ENCODE measurements at regions not wholly inside any gene's neighbourhood (a gene's known extent, or its start where the extent isn't known, plus 50 kb on each side); places are given as distances from the start of the nearest gene placed in this dataset.

DNA sequence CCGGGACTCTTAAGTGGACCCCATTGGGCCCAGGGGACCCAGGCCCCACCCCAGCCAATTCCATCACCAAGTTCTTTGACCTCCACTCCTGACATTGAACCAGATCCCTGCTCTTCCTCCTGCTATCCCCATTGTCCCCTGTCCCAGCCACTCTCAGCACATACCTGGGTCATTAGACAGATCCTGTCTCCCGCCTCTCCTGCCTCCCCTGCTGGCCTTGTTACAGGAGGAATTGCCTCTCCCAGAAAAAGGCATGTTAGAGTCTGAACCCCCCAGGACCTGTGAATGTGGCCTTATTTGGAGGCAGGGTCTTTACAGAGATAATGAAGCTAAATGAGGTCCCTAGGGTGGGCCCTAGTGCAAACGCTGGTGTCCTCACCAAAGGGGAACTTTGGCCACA, 301.9 kb downstream of the NPHP4 start:
- TF ChIP-seq, protein P1, sequence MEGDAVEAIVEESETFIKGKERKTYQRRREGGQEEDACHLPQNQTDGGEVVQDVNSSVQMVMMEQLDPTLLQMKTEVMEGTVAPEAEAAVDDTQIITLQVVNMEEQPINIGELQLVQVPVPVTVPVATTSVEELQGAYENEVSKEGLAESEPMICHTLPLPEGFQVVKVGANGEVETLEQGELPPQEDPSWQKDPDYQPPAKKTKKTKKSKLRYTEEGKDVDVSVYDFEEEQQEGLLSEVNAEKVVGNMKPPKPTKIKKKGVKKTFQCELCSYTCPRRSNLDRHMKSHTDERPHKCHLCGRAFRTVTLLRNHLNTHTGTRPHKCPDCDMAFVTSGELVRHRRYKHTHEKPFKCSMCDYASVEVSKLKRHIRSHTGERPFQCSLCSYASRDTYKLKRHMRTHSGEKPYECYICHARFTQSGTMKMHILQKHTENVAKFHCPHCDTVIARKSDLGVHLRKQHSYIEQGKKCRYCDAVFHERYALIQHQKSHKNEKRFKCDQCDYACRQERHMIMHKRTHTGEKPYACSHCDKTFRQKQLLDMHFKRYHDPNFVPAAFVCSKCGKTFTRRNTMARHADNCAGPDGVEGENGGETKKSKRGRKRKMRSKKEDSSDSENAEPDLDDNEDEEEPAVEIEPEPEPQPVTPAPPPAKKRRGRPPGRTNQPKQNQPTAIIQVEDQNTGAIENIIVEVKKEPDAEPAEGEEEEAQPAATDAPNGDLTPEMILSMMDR (conservative IDR thresholded peaks at IDR 0.05; ENCODE audit: low read depth in 2 of 2): no peak
- no peak for TF ChIP-seq EZH2 (IDR thresholded peaks at IDR 0.05; ENCODE audit: low read depth, unreplicated experiment)
- TF ChIP-seq, protein P2, sequence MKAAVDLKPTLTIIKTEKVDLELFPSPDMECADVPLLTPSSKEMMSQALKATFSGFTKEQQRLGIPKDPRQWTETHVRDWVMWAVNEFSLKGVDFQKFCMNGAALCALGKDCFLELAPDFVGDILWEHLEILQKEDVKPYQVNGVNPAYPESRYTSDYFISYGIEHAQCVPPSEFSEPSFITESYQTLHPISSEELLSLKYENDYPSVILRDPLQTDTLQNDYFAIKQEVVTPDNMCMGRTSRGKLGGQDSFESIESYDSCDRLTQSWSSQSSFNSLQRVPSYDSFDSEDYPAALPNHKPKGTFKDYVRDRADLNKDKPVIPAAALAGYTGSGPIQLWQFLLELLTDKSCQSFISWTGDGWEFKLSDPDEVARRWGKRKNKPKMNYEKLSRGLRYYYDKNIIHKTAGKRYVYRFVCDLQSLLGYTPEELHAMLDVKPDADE (IDR thresholded peaks at IDR 0.05): no peak
